ENCODE measurements at regions not wholly inside any gene's neighbourhood (a gene's known extent, or its start where the extent isn't known, plus 50 kb on each side); places are given as distances from the start of the nearest gene placed in this dataset.
"Not testable (repeated sequence)": the region's sequence is repeated elsewhere in the genome, so short reads cannot be mapped to it uniquely, and the experiment has no call there.

DNA sequence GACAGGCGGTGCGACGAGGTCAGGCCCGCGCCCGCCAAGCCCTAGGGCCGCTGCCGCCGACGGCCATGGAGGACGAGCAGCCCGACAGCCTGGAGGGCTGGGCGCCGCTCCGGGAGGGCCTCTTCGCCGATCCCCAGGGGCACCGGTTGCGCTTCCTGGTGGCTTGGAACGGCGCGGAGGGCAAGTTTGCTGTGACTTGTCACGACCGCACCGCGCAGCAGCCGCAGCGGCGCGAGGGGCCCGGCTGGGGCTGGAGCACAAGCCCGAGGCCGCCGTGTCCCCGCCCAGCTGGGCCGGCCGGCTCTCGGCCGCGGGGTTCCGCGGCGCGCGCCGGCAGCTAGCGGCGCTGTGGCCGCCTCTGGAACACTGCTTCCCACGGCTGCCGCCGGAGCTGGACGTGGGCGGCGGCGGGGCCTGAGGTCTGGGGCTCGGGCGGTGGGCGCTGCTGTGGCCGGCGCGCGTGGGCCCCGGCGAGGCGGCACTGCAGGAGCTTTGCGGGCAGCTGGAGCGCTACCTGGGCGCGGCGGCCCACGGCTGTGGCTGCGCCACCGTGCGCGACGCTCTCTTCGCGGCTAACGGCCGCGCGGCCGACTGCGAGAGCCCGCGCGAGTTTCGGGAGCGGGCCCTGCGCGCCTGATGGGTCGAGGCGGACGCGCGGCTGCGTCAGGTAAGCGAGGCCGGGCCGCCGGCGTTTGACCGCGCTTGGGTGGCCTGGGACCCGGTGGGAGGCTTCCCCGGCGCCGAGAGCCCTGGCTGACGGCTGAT, 122.0 kb upstream of the NIPA1 start:
- TF ChIP-seq ELF4 (CRISPR knock-in tag; IDR thresholded peaks at IDR 0.05); BHLHE40 (IDR thresholded peaks at IDR 0.05; ENCODE audit: low read length); MAX (CRISPR knock-in tag; IDR thresholded peaks at IDR 0.05); CTCF (IDR thresholded peaks at IDR 0.05 in 2 of 3, conservative IDR thresholded peaks at IDR 0.05 in 1 of 3; ENCODE audit: insufficient read depth in 2 of 3, low read depth in 1 of 3, low read length in 3 of 3): not testable (repeated sequence)

All from K562 (cell line).